ENCODE measurements at regions not wholly inside any gene's neighbourhood (a gene's known extent, or its start where the extent isn't known, plus 50 kb on each side); places are given as distances from the start of the nearest gene placed in this dataset.
"Not testable (repeated sequence)": the region's sequence is repeated elsewhere in the genome, so short reads cannot be mapped to it uniquely, and the experiment has no call there.

- no peaks in the 10 kb centered on the region for H3K27me3 ChIP-seq (replicated peaks; ENCODE audit: control insufficient read depth, insufficient read depth, low read length)
- DNase-seq (ENCODE audit: low read depth), result no peak
- no peak overlapping the region for H3K9ac ChIP-seq (ENCODE audit: low read length)
- no peaks in the 10 kb centered on the region for H3K9me3 ChIP-seq (ENCODE audit: control insufficient read depth, low read length)
- no peaks in the 10 kb centered on the region for H3K36me3 ChIP-seq (ENCODE audit: control insufficient read depth, insufficient read depth, low read length, severe bottlenecking)
- no peaks in the 10 kb centered on the region for H3K4me1 ChIP-seq (ENCODE audit: control insufficient read depth, insufficient read depth, low read length)
- no peak overlapping the region for H3K4me3 ChIP-seq (ENCODE audit: low read length)
Observed at GRCh38 chr5:96530901-96531300, 97.9 kb upstream of the PCSK1 start.

GRCh38 chr5:96533371-96533770, 100.3 kb upstream of the PCSK1 start:
- DNase-seq (ENCODE audit: low read depth), result no peak

GRCh38 chr5:96537386-96537785, 104.3 kb upstream of the PCSK1 start:
- peak; percentile 33 for DNase-seq (ENCODE audit: low read depth)

More at GRCh38 chr5:96533371-96533770, 100.3 kb upstream of the PCSK1 start:
- Histone ChIP-seq H3K36me3 (ENCODE audit: control insufficient read depth, insufficient read depth, low read length, severe bottlenecking) (no peaks in the 10 kb centered on the region), H3K4me1 (ENCODE audit: control insufficient read depth, insufficient read depth, low read length) (peaks cover 11% of the 10 kb centered on the region), H3K4me3 (ENCODE audit: low read length) (no peak overlapping the region), H3K9me3 (ENCODE audit: control insufficient read depth, low read length) (no peaks in the 10 kb centered on the region), H3K9ac (ENCODE audit: low read length) (no peak overlapping the region), H3K27me3 (replicated peaks; ENCODE audit: control insufficient read depth, insufficient read depth, low read length) (no peaks in the 10 kb centered on the region)

GRCh38 chr5:96538808-96539250, 105.8 kb upstream of the PCSK1 start:
- H3K36me3 ChIP-seq (ENCODE audit: control insufficient read depth, insufficient read depth, low read length, severe bottlenecking), result no peaks in the 10 kb centered on the region

More at GRCh38 chr5:96537386-96537785, 104.3 kb upstream of the PCSK1 start:
- Histone ChIP-seq H3K4me3 (ENCODE audit: low read length) (no peak overlapping the region), H3K9ac (ENCODE audit: low read length) (no peak overlapping the region), H3K4me1 (ENCODE audit: control insufficient read depth, insufficient read depth, low read length) (peaks cover 19% of the 10 kb centered on the region), H3K36me3 (ENCODE audit: control insufficient read depth, insufficient read depth, low read length, severe bottlenecking) (no peaks in the 10 kb centered on the region), H3K27me3 (replicated peaks; ENCODE audit: control insufficient read depth, insufficient read depth, low read length) (no peaks in the 10 kb centered on the region), H3K9me3 (ENCODE audit: control insufficient read depth, low read length) (no peaks in the 10 kb centered on the region)

GRCh38 chr5:96546120-96546519, 113.1 kb upstream of the PCSK1 start:
- no peak overlapping the region for H3K4me3 ChIP-seq (ENCODE audit: low read length)
- H3K9ac ChIP-seq (ENCODE audit: low read length), result no peak overlapping the region
- no peaks in the 10 kb centered on the region for H3K9me3 ChIP-seq (ENCODE audit: control insufficient read depth, low read length)
- DNase-seq (ENCODE audit: low read depth), result no peak
- no peaks in the 10 kb centered on the region for H3K4me1 ChIP-seq (ENCODE audit: control insufficient read depth, insufficient read depth, low read length)
- no peaks in the 10 kb centered on the region for H3K27me3 ChIP-seq (replicated peaks; ENCODE audit: control insufficient read depth, insufficient read depth, low read length)
- no peaks in the 10 kb centered on the region for H3K36me3 ChIP-seq (ENCODE audit: control insufficient read depth, insufficient read depth, low read length, severe bottlenecking)

More at GRCh38 chr5:96538808-96539250, 105.8 kb upstream of the PCSK1 start:
- Histone ChIP-seq H3K9me3 (ENCODE audit: control insufficient read depth, low read length) (no peaks in the 10 kb centered on the region), H3K9ac (ENCODE audit: low read length) (no peak overlapping the region), H3K27me3 (replicated peaks; ENCODE audit: control insufficient read depth, insufficient read depth, low read length) (no peaks in the 10 kb centered on the region), H3K4me1 (ENCODE audit: control insufficient read depth, insufficient read depth, low read length) (peaks cover 19% of the 10 kb centered on the region), H3K4me3 (ENCODE audit: low read length) (no peak overlapping the region)
- DNase-seq (ENCODE audit: low read depth), result peak; percentile 15

GRCh38 chr5:96547486-96547885, 114.4 kb upstream of the PCSK1 start:
- no peak for DNase-seq (ENCODE audit: low read depth)
- Histone ChIP-seq H3K9ac (ENCODE audit: low read length) (no peak overlapping the region), H3K4me1 (ENCODE audit: control insufficient read depth, insufficient read depth, low read length) (no peaks in the 10 kb centered on the region), H3K9me3 (ENCODE audit: control insufficient read depth, low read length) (no peaks in the 10 kb centered on the region), H3K4me3 (ENCODE audit: low read length) (no peak overlapping the region), H3K27me3 (replicated peaks; ENCODE audit: control insufficient read depth, insufficient read depth, low read length) (no peaks in the 10 kb centered on the region), H3K36me3 (ENCODE audit: control insufficient read depth, insufficient read depth, low read length, severe bottlenecking) (no peaks in the 10 kb centered on the region)

GRCh38 chr5:96548905-96549304, 113.3 kb upstream of the CAST start:
- H3K4me1 ChIP-seq (ENCODE audit: control insufficient read depth, insufficient read depth, low read length), result no peaks in the 10 kb centered on the region
- H3K27me3 ChIP-seq (replicated peaks; ENCODE audit: control insufficient read depth, insufficient read depth, low read length), result no peaks in the 10 kb centered on the region
- no peak overlapping the region for H3K4me3 ChIP-seq (ENCODE audit: low read length)
- H3K9me3 ChIP-seq (ENCODE audit: control insufficient read depth, low read length), result no peaks in the 10 kb centered on the region
- DNase-seq (ENCODE audit: low read depth), result peak; percentile 69
- H3K9ac ChIP-seq (ENCODE audit: low read length), result no peak overlapping the region
- H3K36me3 ChIP-seq (ENCODE audit: control insufficient read depth, insufficient read depth, low read length, severe bottlenecking), result no peaks in the 10 kb centered on the region

GRCh38 chr5:96560857-96561256, 101.3 kb upstream of the CAST start:
- not testable (repeated sequence) for H3K36me3 ChIP-seq (ENCODE audit: control insufficient read depth, insufficient read depth, low read length, severe bottlenecking); H3K9me3 ChIP-seq (ENCODE audit: control insufficient read depth, low read length); H3K27me3 ChIP-seq (replicated peaks; ENCODE audit: control insufficient read depth, insufficient read depth, low read length); H3K9ac ChIP-seq (ENCODE audit: low read length); H3K4me3 ChIP-seq (ENCODE audit: low read length); DNase-seq (ENCODE audit: low read depth)
- peaks cover 17% of the 10 kb centered on the region for H3K4me1 ChIP-seq (ENCODE audit: control insufficient read depth, insufficient read depth, low read length)

GRCh38 chr5:96562614-96563013, 99.6 kb upstream of the CAST start:
- no peaks in the 10 kb centered on the region for H3K36me3 ChIP-seq (ENCODE audit: control insufficient read depth, insufficient read depth, low read length, severe bottlenecking)
- H3K4me1 ChIP-seq (ENCODE audit: control insufficient read depth, insufficient read depth, low read length), result peaks cover 32% of the 10 kb centered on the region
- DNase-seq (ENCODE audit: low read depth), result peak; percentile 68
- no peaks in the 10 kb centered on the region for H3K27me3 ChIP-seq (replicated peaks; ENCODE audit: control insufficient read depth, insufficient read depth, low read length)
- no peak overlapping the region for H3K9ac ChIP-seq (ENCODE audit: low read length)
- H3K4me3 ChIP-seq (ENCODE audit: low read length), result no peak overlapping the region
- H3K9me3 ChIP-seq (ENCODE audit: control insufficient read depth, low read length), result no peaks in the 10 kb centered on the region

GRCh38 chr5:96563816-96564215, 98.4 kb upstream of the CAST start:
- no peak for DNase-seq (ENCODE audit: low read depth)
- Histone ChIP-seq H3K27me3 (replicated peaks; ENCODE audit: control insufficient read depth, insufficient read depth, low read length) (no peaks in the 10 kb centered on the region), H3K4me1 (ENCODE audit: control insufficient read depth, insufficient read depth, low read length) (peaks cover 32% of the 10 kb centered on the region), H3K9ac (ENCODE audit: low read length) (no peak overlapping the region), H3K9me3 (ENCODE audit: control insufficient read depth, low read length) (no peaks in the 10 kb centered on the region), H3K36me3 (ENCODE audit: control insufficient read depth, insufficient read depth, low read length, severe bottlenecking) (no peaks in the 10 kb centered on the region), H3K4me3 (ENCODE audit: low read length) (no peak overlapping the region)

- no peaks in the 10 kb centered on the region for H3K27me3 ChIP-seq (replicated peaks; ENCODE audit: control insufficient read depth, insufficient read depth, low read length)
- no peak overlapping the region for H3K9ac ChIP-seq (ENCODE audit: low read length)
- H3K4me1 ChIP-seq (ENCODE audit: control insufficient read depth, insufficient read depth, low read length), result peaks cover 32% of the 10 kb centered on the region
- no peaks in the 10 kb centered on the region for H3K9me3 ChIP-seq (ENCODE audit: control insufficient read depth, low read length)
- H3K4me3 ChIP-seq (ENCODE audit: low read length), result no peak overlapping the region
- DNase-seq (ENCODE audit: low read depth), result peak; percentile 80
- no peaks in the 10 kb centered on the region for H3K36me3 ChIP-seq (ENCODE audit: control insufficient read depth, insufficient read depth, low read length, severe bottlenecking)
Observed at GRCh38 chr5:96565582-96566265, 96.5 kb upstream of the CAST start.

Measured in adipocyte (in vitro differentiated cells).